Nephron (organoid): ENCODE measurements at regions not wholly inside any gene's neighbourhood (a gene's known extent, or its start where the extent isn't known, plus 50 kb on each side); places are given as distances from the start of the nearest gene placed in this dataset.

Experiments used
- H3K27ac Mint-ChIP-seq, 3 experiments: 2 replicates each; pipeline ENCODE4 v1.8.0; 2020; ENCODE audit warnings: mixed read lengths in 3 of 3, mild to moderate bottlenecking in 2 of 3, moderate library complexity in 1 of 3
- H3K27me3 Mint-ChIP-seq: 2 replicates; pipeline ENCODE4 v1.8.0; 2021; ENCODE audit warnings: low read depth, mild to moderate bottlenecking, moderate library complexity, mixed read lengths
- H3K36me3 Mint-ChIP-seq: 2 replicates; pipeline ENCODE4 v1.8.0; 2020; ENCODE audit warnings: low read depth, mixed read lengths
- H3K4me1 Mint-ChIP-seq: 2 replicates; pipeline ENCODE4 v1.8.0; 2020; ENCODE audit warnings: mixed read lengths
- H3K4me3 Mint-ChIP-seq, 3 experiments: 2 replicates each; pipeline ENCODE4 v1.8.0; 2020; ENCODE audit warnings: mild to moderate bottlenecking in 3 of 3, mixed read lengths in 3 of 3, moderate library complexity in 2 of 3
- H3K9me3 Mint-ChIP-seq: 2 replicates; pipeline ENCODE4 v1.8.0; 2020; ENCODE audit warnings: mixed read lengths
- CTCF ChIP-seq, 3 experiments: fragments of 200-600 bp; sonication (generic); IDR thresholded peaks; one replicate each; pipeline ENCODE4 v1.5.0; 2021; ENCODE audit warnings: antibody characterized with exemption in 3 of 3; ENCODE audit not compliant: unreplicated experiment in 3 of 3

- peak overlapping the region in 2 of 3 experiments; percentile 58 to 86 for H3K27ac Mint-ChIP-seq
- no peaks in the 10 kb centered on the region for H3K9me3 Mint-ChIP-seq
- TF ChIP-seq CTCF (IDR thresholded peaks at IDR 0.05; ENCODE audit: unreplicated experiment in 3 of 3), result no peak
- no peak overlapping the region for H3K4me3 Mint-ChIP-seq
- H3K4me1 Mint-ChIP-seq, result peaks cover 71% of the 10 kb centered on the region
- H3K36me3 Mint-ChIP-seq, result no peaks in the 10 kb centered on the region
- H3K27me3 Mint-ChIP-seq, result peaks cover 8% of the 10 kb centered on the region
Observed at GRCh38 chr2:42965910-42966309, 173.5 kb upstream of the HAAO start.

GRCh38 chr2:42965196-42965595 lies 172.8 kb upstream of the HAAO start:
- peaks cover 76% of the 10 kb centered on the region for H3K4me1 Mint-ChIP-seq
- H3K36me3 Mint-ChIP-seq, result no peaks in the 10 kb centered on the region
- no peaks in the 10 kb centered on the region for H3K9me3 Mint-ChIP-seq
- no peak for TF ChIP-seq CTCF (IDR thresholded peaks at IDR 0.05; ENCODE audit: unreplicated experiment in 3 of 3)
- peaks cover 8% of the 10 kb centered on the region for H3K27me3 Mint-ChIP-seq
- H3K27ac Mint-ChIP-seq, result peak overlapping the region in 2 of 3 experiments; percentile 58 to 86
- H3K4me3 Mint-ChIP-seq, result peak overlapping the region in 1 of 3 experiments; percentile 3

GRCh38 chr2:42964439-42965083 lies 172.2 kb upstream of the HAAO start:
- TF ChIP-seq CTCF (IDR thresholded peaks at IDR 0.05; ENCODE audit: unreplicated experiment in 3 of 3), result no peak
- Mint-ChIP-seq H3K27ac (peak overlapping the region in 2 of 3 experiments; percentile 58 to 86), H3K36me3 (no peaks in the 10 kb centered on the region), H3K4me1 (peaks cover 82% of the 10 kb centered on the region), H3K9me3 (no peaks in the 10 kb centered on the region), H3K4me3 (no peak overlapping the region), H3K27me3 (peaks cover 7% of the 10 kb centered on the region)

GRCh38 chr2:42963452-42964068 lies 171.2 kb upstream of the HAAO start:
- H3K27me3 Mint-ChIP-seq, result peaks cover 3% of the 10 kb centered on the region
- peak overlapping the region in 1 of 3 experiments; percentile 97 for H3K27ac Mint-ChIP-seq
- no peaks in the 10 kb centered on the region for H3K9me3 Mint-ChIP-seq
- H3K4me1 Mint-ChIP-seq, result peaks cover 80% of the 10 kb centered on the region
- no peak for TF ChIP-seq CTCF (IDR thresholded peaks at IDR 0.05; ENCODE audit: unreplicated experiment in 3 of 3)
- H3K4me3 Mint-ChIP-seq, result no peak overlapping the region
- H3K36me3 Mint-ChIP-seq, result no peaks in the 10 kb centered on the region

GRCh38 chr2:42962508-42962953 lies 170.1 kb upstream of the HAAO start:
- Mint-ChIP-seq H3K27me3 (peaks cover 3% of the 10 kb centered on the region), H3K4me3 (peak overlapping the region in 1 of 3 experiments; percentile 11), H3K27ac (peak overlapping the region; percentile 85 to 97 (median 92)), H3K9me3 (no peaks in the 10 kb centered on the region), H3K4me1 (peaks cover 78% of the 10 kb centered on the region), H3K36me3 (no peaks in the 10 kb centered on the region)
- no peak for TF ChIP-seq CTCF (IDR thresholded peaks at IDR 0.05; ENCODE audit: unreplicated experiment in 3 of 3)
